K562 (cell line): ENCODE measurements at regions not wholly inside any gene's neighbourhood (a gene's known extent, or its start where the extent isn't known, plus 50 kb on each side); places are given as distances from the start of the nearest gene placed in this dataset.

Source experiments
- ATAC-seq: fragments of 200-7000 bp; cut with Tn5 transposase; 3 replicates; pipeline ENCODE4 v1.9.1; 2020; ENCODE audit warnings: moderate library complexity
- BruUV-seq: library from RNA; stranded (reverse); fragments of 400-500 nt; replicated peaks from 2 replicates; lab custom pipeline; 2021; lab: Mats Ljungman, UMichigan
- CTCF ChIA-PET: fragments of 300-600 bp; formaldehyde crosslinking; extraction: SDS; loops from one replicate; lab custom pipeline; 2021; ENCODE audit warnings: low intra/inter-chr PET ratio; lab: Yijun Ruan, JAX
- POLR2A ChIA-PET: fragments of 300-600, 350-650 bp; sonication (Branson Sonifier 250); formaldehyde crosslinking; extraction: SDS; loops from one replicate; lab custom pipeline; 2021; ENCODE audit warnings: antibody characterized with exemption, inconsistent platforms; lab: Yijun Ruan, JAX
- DNase-seq, 4 experiments: peaks; one replicate each; pipeline versions ENCODE4 v3.0.0 to v3.0.0-alpha.2; 2011 to 2018; ENCODE audit warnings: low spot score in 3 of 4, mixed read lengths in 3 of 4; ENCODE audit errors: extremely low read depth in 1 of 4
- FAIRE-seq: peaks from 2 replicates; lab custom pipeline; 2011; peaks lifted over from hg19 to GRCh38; lab: Jason Lieb, UNC
- H2AFZ ChIP-seq: 2 replicates; pipeline ENCODE4 v1.6.0; 2011; ENCODE audit warnings: low read depth, low read length, control low read depth, inconsistent platforms
- H3K27ac ChIP-seq: fragments of 200-600 bp; 3 replicates; pipeline ENCODE4 v1.8.0; 2011; ENCODE audit warnings: low read depth, mild to moderate bottlenecking, control low read depth, inconsistent platforms, low read length, moderate library complexity, mixed read lengths; ENCODE audit errors: extremely low read depth
- H3K27me3 ChIP-seq, 2 experiments: fragments of 300-600 bp in 1 of 2; 2 replicates in 1 of 2; 3 replicates in 1 of 2; pipeline versions ENCODE4 v1.6.0 to v1.8.0; 2011; ENCODE audit warnings: inconsistent platforms in 2 of 2, low read length in 2 of 2, mild to moderate bottlenecking in 1 of 2, mixed read lengths in 1 of 2, moderate library complexity in 1 of 2; ENCODE audit not compliant: control insufficient read depth in 2 of 2, insufficient read depth in 2 of 2
- H3K36me3 ChIP-seq: fragments of 300-600 bp; 3 replicates; pipeline ENCODE4 v1.8.0; 2011; ENCODE audit warnings: mild to moderate bottlenecking, low read length, inconsistent platforms; ENCODE audit not compliant: control insufficient read depth, insufficient read depth
- H3K4me1 ChIP-seq, 2 experiments: fragments of 200-600 bp in 1 of 2; replicated peaks in 1 of 2; 2 replicates in 1 of 2; 3 replicates in 1 of 2; pipeline versions ENCODE4 v1.5.1 to v1.8.0; 2011; ENCODE audit warnings: inconsistent platforms in 2 of 2, low read length in 2 of 2, mild to moderate bottlenecking in 1 of 2, mixed read lengths in 1 of 2, moderate library complexity in 1 of 2; ENCODE audit not compliant: control insufficient read depth in 2 of 2, insufficient read depth in 2 of 2
- H3K4me2 ChIP-seq: 2 replicates; pipeline ENCODE4 v1.6.1; 2011; ENCODE audit warnings: low read length, control low read depth, inconsistent platforms, mixed read lengths; ENCODE audit not compliant: insufficient read depth
- H3K4me3 ChIP-seq: fragments of 200-600 bp; sonication (generic), shearing (Covaris generic); 2 replicates; pipeline ENCODE4 v1.5.1; 2016; ENCODE audit warnings: control low read depth, inconsistent platforms
- H3K79me2 ChIP-seq: fragments of 200-600 bp; 3 replicates; pipeline ENCODE4 v1.8.0; 2011; ENCODE audit warnings: low read length, inconsistent platforms; ENCODE audit not compliant: control insufficient read depth, insufficient read depth
- H3K9ac ChIP-seq, 2 experiments: 2 replicates each; pipeline versions ENCODE4 v1.6.0 to v1.6.1; 2011; ENCODE audit warnings: low read depth in 2 of 2, low read length in 2 of 2, control low read depth in 1 of 2, inconsistent platforms in 1 of 2, mild to moderate bottlenecking in 1 of 2, mixed read lengths in 1 of 2; ENCODE audit not compliant: insufficient read depth in 1 of 2
- H3K9me1 ChIP-seq: one replicate; pipeline ENCODE4 v1.6.0; 2011; ENCODE audit warnings: inconsistent platforms, mild to moderate bottlenecking, low read length, moderate library complexity; ENCODE audit not compliant: control insufficient read depth, insufficient read depth
- H3K9me3 ChIP-seq: replicated peaks from 2 replicates; pipeline ENCODE4 v1.5.1; 2011; ENCODE audit warnings: low read depth, low read length, inconsistent platforms; ENCODE audit not compliant: control insufficient read depth, insufficient read depth
- H4K20me1 ChIP-seq: replicated peaks from 2 replicates; pipeline ENCODE4 v1.6.1; 2011; ENCODE audit warnings: low read length, inconsistent platforms, mixed read lengths; ENCODE audit not compliant: control insufficient read depth, insufficient read depth
- ASH1L ChIP-seq: fragments of 450-650 bp; IDR thresholded peaks from 2 replicates; pipeline ENCODE4 v1.6.1; 2018; ENCODE audit warnings: borderline replicate concordance, mild to moderate bottlenecking, low read depth; ENCODE audit not compliant: partially characterized antibody
- BDP1 ChIP-seq: IDR thresholded peaks from 3 replicates; pipeline ENCODE4 v1.6.1; 2011; ENCODE audit not compliant: insufficient read length, insufficient read depth
- BRCA1 ChIP-seq, 2 experiments: fragments of 450-650 bp in 1 of 2; sonication (generic) in 1 of 2; formaldehyde crosslinking in 1 of 2; IDR thresholded peaks; 2 replicates each; pipeline versions ENCODE4 v1.5.0 to v1.6.1; 2017 to 2020; ENCODE audit warnings: mild to moderate bottlenecking in 1 of 2, missing genetic modification reagents in 1 of 2
- BRD9 ChIP-seq: fragments of 450-650 bp; IDR thresholded peaks from 2 replicates; pipeline ENCODE4 v1.6.1; 2018; ENCODE audit warnings: low read depth; ENCODE audit not compliant: partially characterized antibody
- CREM ChIP-seq: IDR thresholded peaks from 2 replicates; pipeline ENCODE4 v1.6.1; 2014; ENCODE audit warnings: antibody characterized with exemption, low read depth
- DIDO1 ChIP-seq: fragments of 450-650 bp; IDR thresholded peaks from 2 replicates; pipeline ENCODE4 v1.6.1; 2016; ENCODE audit warnings: low read depth, missing biosample characterization, missing genetic modification characterization
- KLF1 ChIP-seq: fragments of 450-650 bp; IDR thresholded peaks from 2 replicates; pipeline ENCODE4 v1.6.1; 2016; ENCODE audit warnings: missing genetic modification characterization, missing compliant biosample characterization
- NR1H2 ChIP-seq: sonication (generic); formaldehyde crosslinking; IDR thresholded peaks from 2 replicates; pipeline ENCODE4 v1.4.0; 2020; ENCODE audit warnings: mild to moderate bottlenecking, missing genetic modification reagents
- PHTF2 ChIP-seq: fragments of 250-450 bp; sonication (Bioruptor Pico); IDR thresholded peaks from 2 replicates; pipeline ENCODE4 v1.5.0; 2021; ENCODE audit warnings: mild to moderate bottlenecking
- PRPF4 ChIP-seq: fragments of 200-400 bp; formaldehyde crosslinking; IDR thresholded peaks from one replicate; pipeline ENCODE4 v1.6.1; 2017; ENCODE audit warnings: low read length, low read depth, mild to moderate bottlenecking; ENCODE audit not compliant: insufficient read depth, poor library complexity, severe bottlenecking
- PTTG1 ChIP-seq: fragments of 450-650 bp; IDR thresholded peaks from 2 replicates; pipeline ENCODE4 v1.6.1; 2016; ENCODE audit warnings: low read depth, mild to moderate bottlenecking, missing genetic modification characterization, missing compliant biosample characterization
- RAD21 ChIP-seq, 2 experiments: fragments of 250-450 bp in 1 of 2; fragments of 450-650 bp in 1 of 2; sonication (Bioruptor Pico) in 1 of 2; formaldehyde crosslinking in 1 of 2; IDR thresholded peaks in 1 of 2; conservative IDR thresholded peaks in 1 of 2; 2 replicates each; pipeline versions ENCODE4 v1.4.0 to v1.8.0; 2020 to 2022; ENCODE audit warnings: mild to moderate bottlenecking in 2 of 2, moderate library complexity in 1 of 2
- SMAD2 ChIP-seq: fragments of 150-350 bp; IDR thresholded peaks from 2 replicates; pipeline ENCODE4 v1.6.1; 2014; ENCODE audit warnings: low read depth, mild to moderate bottlenecking, low read length
- SMARCA5 ChIP-seq: fragments of 450-650 bp; IDR thresholded peaks from 2 replicates; pipeline ENCODE4 v1.6.1; 2016
- TBP ChIP-seq: optimal IDR thresholded peaks from 2 replicates; pipeline ENCODE3; 2011; ENCODE audit warnings: low read depth, low read length, improper control_type of control experiment
- THRA ChIP-seq: fragments of 450-650 bp; IDR thresholded peaks from 2 replicates; pipeline ENCODE4 v1.6.1; 2017; ENCODE audit warnings: mild to moderate bottlenecking, moderate library complexity
- ZKSCAN3 ChIP-seq: fragments of 250-450 bp; sonication (Bioruptor Pico); IDR thresholded peaks from 2 replicates; pipeline ENCODE4 v1.4.0; 2020
- WGBS: fragments of 100-300 bp; shearing (Covaris generic); methylation state at CpG from one replicate; pipeline ENCODE4 v1.1.6; 2016; ENCODE audit warnings: low coverage, mixed read lengths; ENCODE audit not compliant: insufficient coverage; ENCODE audit errors: missing lambda C conversion rate; 5-methylcytosine and 5-hydroxymethylcytosine counted together
- in situ Hi-C: fragments of 300-500 bp; cut with MboI; formaldehyde crosslinking; loops from 4 replicates; pipeline ENCODE4 v1.15.0; 2018; ENCODE audit warnings: inconsistent platforms, mixed read lengths
- intact Hi-C: fragments of 100-400 bp; cut with micrococcal nuclease; formaldehyde crosslinking; loops from 2 replicates; pipeline ENCODE4 v1.14.2; 2022
- TF ChIP-seq, protein P1 (sequence below): IDR thresholded peaks from 3 replicates; pipeline ENCODE4 v1.6.1; 2011; ENCODE audit warnings: borderline replicate concordance, mild to moderate bottlenecking, moderate library complexity; ENCODE audit not compliant: insufficient read length; ENCODE audit errors: extremely low read depth
- TF ChIP-seq, protein P2 (sequence below): fragments of 250-450 bp; sonication (Bioruptor Pico); IDR thresholded peaks from 2 replicates; pipeline ENCODE4 v1.8.0; 2021; ENCODE audit warnings: mild to moderate bottlenecking, moderate library complexity

- TF ChIP-seq, protein P1, sequence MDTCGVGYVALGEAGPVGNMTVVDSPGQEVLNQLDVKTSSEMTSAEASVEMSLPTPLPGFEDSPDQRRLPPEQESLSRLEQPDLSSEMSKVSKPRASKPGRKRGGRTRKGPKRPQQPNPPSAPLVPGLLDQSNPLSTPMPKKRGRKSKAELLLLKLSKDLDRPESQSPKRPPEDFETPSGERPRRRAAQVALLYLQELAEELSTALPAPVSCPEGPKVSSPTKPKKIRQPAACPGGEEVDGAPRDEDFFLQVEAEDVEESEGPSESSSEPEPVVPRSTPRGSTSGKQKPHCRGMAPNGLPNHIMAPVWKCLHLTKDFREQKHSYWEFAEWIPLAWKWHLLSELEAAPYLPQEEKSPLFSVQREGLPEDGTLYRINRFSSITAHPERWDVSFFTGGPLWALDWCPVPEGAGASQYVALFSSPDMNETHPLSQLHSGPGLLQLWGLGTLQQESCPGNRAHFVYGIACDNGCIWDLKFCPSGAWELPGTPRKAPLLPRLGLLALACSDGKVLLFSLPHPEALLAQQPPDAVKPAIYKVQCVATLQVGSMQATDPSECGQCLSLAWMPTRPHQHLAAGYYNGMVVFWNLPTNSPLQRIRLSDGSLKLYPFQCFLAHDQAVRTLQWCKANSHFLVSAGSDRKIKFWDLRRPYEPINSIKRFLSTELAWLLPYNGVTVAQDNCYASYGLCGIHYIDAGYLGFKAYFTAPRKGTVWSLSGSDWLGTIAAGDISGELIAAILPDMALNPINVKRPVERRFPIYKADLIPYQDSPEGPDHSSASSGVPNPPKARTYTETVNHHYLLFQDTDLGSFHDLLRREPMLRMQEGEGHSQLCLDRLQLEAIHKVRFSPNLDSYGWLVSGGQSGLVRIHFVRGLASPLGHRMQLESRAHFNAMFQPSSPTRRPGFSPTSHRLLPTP = no peak
- no peak for TF ChIP-seq KLF1 (tag)
- TF ChIP-seq SMAD2 = no peak
- no peak for TF ChIP-seq PHTF2 (CRISPR knock-in tag)
- no peak for TF ChIP-seq BRCA1 (IDR thresholded peaks at IDR 0.05)
- TF ChIP-seq BRCA1 (CRISPR knock-in tag; IDR thresholded peaks at IDR 0.05) = no peak
- TF ChIP-seq SMARCA5 = no peak
- TF ChIP-seq RAD21 (CRISPR knock-in tag; conservative IDR thresholded peaks at IDR 0.05 in 1 of 2, IDR thresholded peaks at IDR 0.05 in 1 of 2) = no peak
- TF ChIP-seq ASH1L = no peak
- no peak for TF ChIP-seq BDP1
Observed at GRCh38 chr6:145497006-145497405, 238.3 kb downstream of the EPM2A start (continued).

DNA sequence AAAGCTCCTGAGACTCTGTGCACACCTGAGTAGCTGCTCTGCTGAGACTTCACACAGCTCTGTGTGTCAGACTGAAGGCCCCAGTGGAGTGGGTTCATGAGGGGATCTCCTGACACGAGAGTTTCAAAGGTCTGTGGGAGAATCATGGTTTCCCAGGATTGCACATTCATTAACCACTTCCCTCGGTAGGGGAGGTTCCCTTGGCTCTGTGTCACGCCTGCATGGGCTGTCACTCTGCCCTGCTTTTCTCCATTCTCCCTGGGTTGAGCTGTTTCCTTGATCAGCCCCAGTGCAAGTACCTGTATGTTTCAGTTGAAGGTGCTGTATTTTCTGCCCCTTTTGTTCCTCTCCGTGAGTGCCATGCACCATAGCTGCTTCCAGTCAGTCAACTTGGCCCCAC, 236.9 kb downstream of the EPM2A start:
- H3K27ac ChIP-seq = no peak overlapping the region
- H3K4me2 ChIP-seq = no peak overlapping the region
- CTCF ChIA-PET = no interaction called here
- no TSS peak for BruUV-seq
- POLR2A ChIA-PET = no interaction called here
- FAIRE-seq (no peak), DNase-seq (no peak), ATAC-seq (no peak)
- intact Hi-C loops (no loop called here), in situ Hi-C loops (no loop called here)
- H3K4me1 ChIP-seq = no peaks in the 10 kb centered on the region
- H2AFZ ChIP-seq = no peak overlapping the region
- no peaks in the 10 kb centered on the region for H3K79me2 ChIP-seq
- no peak overlapping the region for H3K4me3 ChIP-seq
- H3K36me3 ChIP-seq = no peaks in the 10 kb centered on the region
- 0% methylated on average over 4 of the region's 4 CpGs for WGBS
- H3K9ac ChIP-seq = no peak overlapping the region
- no peaks in the 10 kb centered on the region for H3K9me1 ChIP-seq
- no peaks in the 10 kb centered on the region for H4K20me1 ChIP-seq
- peaks cover 3% of the 10 kb centered on the region; the same call in 1 of the 2 replicates for H3K9me3 ChIP-seq
- no peaks in the 10 kb centered on the region for H3K27me3 ChIP-seq
- TF ChIP-seq ZKSCAN3 (CRISPR knock-in tag) (no peak), PTTG1 (no peak), THRA (no peak), BRD9 (no peak), CREM (no peak), TBP (no peak), DIDO1 (tag) (no peak), PRPF4 (no peak), NR1H2 (CRISPR knock-in tag) (no peak)
- TF ChIP-seq, protein P2, sequence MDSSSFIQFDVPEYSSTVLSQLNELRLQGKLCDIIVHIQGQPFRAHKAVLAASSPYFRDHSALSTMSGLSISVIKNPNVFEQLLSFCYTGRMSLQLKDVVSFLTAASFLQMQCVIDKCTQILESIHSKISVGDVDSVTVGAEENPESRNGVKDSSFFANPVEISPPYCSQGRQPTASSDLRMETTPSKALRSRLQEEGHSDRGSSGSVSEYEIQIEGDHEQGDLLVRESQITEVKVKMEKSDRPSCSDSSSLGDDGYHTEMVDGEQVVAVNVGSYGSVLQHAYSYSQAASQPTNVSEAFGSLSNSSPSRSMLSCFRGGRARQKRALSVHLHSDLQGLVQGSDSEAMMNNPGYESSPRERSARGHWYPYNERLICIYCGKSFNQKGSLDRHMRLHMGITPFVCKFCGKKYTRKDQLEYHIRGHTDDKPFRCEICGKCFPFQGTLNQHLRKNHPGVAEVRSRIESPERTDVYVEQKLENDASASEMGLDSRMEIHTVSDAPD (CRISPR knock-in tag) = no peak
